ENCODE measurements at regions not wholly inside any gene's neighbourhood (a gene's known extent, or its start where the extent isn't known, plus 50 kb on each side); places are given as distances from the start of the nearest gene placed in this dataset.

- FAIRE-seq = no peak
- no peak overlapping the region for H3K4me3 ChIP-seq (ENCODE audit: low read depth, low read length)
Observed at GRCh38 chr17:77811521-77811920, 147.0 kb upstream of the TNRC6C start.

GRCh38 chr17:77814091-77814772 lies 144.3 kb upstream of the TNRC6C start:
- Histone ChIP-seq H3K4me3 (ENCODE audit: low read depth, low read length) (no peak overlapping the region), H3K27me3 (ENCODE audit: control insufficient read depth, insufficient read depth, low read length) (no peaks in the 10 kb centered on the region), H3K36me3 (ENCODE audit: control insufficient read depth, insufficient read depth, low read length) (no peaks in the 10 kb centered on the region)
- DNase-seq (ENCODE audit: low read depth) (no peak), FAIRE-seq (no peak)
- TF ChIP-seq CTCF (IDR thresholded peaks at IDR 0.05; ENCODE audit: insufficient read depth, low read length, severe bottlenecking) = no peak

More at GRCh38 chr17:77811521-77811920, 147.0 kb upstream of the TNRC6C start:
- TF ChIP-seq CTCF (IDR thresholded peaks at IDR 0.05; ENCODE audit: insufficient read depth, low read length, severe bottlenecking) = no peak
- DNase-seq (ENCODE audit: low read depth) = no peak
- Histone ChIP-seq H3K27me3 (ENCODE audit: control insufficient read depth, insufficient read depth, low read length) (no peaks in the 10 kb centered on the region), H3K36me3 (ENCODE audit: control insufficient read depth, insufficient read depth, low read length) (no peaks in the 10 kb centered on the region)

GRCh38 chr17:77815127-77815905 lies 143.2 kb upstream of the TNRC6C start:
- no peaks in the 10 kb centered on the region for H3K27me3 ChIP-seq (ENCODE audit: control insufficient read depth, insufficient read depth, low read length)
- FAIRE-seq (no peak), DNase-seq (ENCODE audit: low read depth) (no peak)
- no peak for TF ChIP-seq CTCF (IDR thresholded peaks at IDR 0.05; ENCODE audit: insufficient read depth, low read length, severe bottlenecking)
- H3K36me3 ChIP-seq (ENCODE audit: control insufficient read depth, insufficient read depth, low read length) = no peaks in the 10 kb centered on the region
- no peak overlapping the region for H3K4me3 ChIP-seq (ENCODE audit: low read depth, low read length)

- no peak for DNase-seq (ENCODE audit: low read depth)
- no peaks in the 10 kb centered on the region for H3K36me3 ChIP-seq (ENCODE audit: control insufficient read depth, insufficient read depth, low read length)
- no peaks in the 10 kb centered on the region for H3K27me3 ChIP-seq (ENCODE audit: control insufficient read depth, insufficient read depth, low read length)
- TF ChIP-seq CTCF (IDR thresholded peaks at IDR 0.05; ENCODE audit: insufficient read depth, low read length, severe bottlenecking) = no peak
- no peak for FAIRE-seq
- H3K4me3 ChIP-seq (ENCODE audit: low read depth, low read length) = no peak overlapping the region
Observed at GRCh38 chr17:77817953-77818352, 140.6 kb upstream of the TNRC6C start.

- Histone ChIP-seq H3K4me3 (ENCODE audit: low read depth, low read length) (no peak overlapping the region), H3K27me3 (ENCODE audit: control insufficient read depth, insufficient read depth, low read length) (no peaks in the 10 kb centered on the region), H3K36me3 (ENCODE audit: control insufficient read depth, insufficient read depth, low read length) (no peaks in the 10 kb centered on the region)
- DNase-seq (ENCODE audit: low read depth) = no peak
- no peak for TF ChIP-seq CTCF (IDR thresholded peaks at IDR 0.05; ENCODE audit: insufficient read depth, low read length, severe bottlenecking)
- no peak for FAIRE-seq
Observed at GRCh38 chr17:77819497-77819896, 139.0 kb upstream of the TNRC6C start.

All from bronchial epithelial cell (primary cell).